ENCODE measurements at regions not wholly inside any gene's neighbourhood (a gene's known extent, or its start where the extent isn't known, plus 50 kb on each side); places are given as distances from the start of the nearest gene placed in this dataset.

- TF ChIP-seq, protein P1, sequence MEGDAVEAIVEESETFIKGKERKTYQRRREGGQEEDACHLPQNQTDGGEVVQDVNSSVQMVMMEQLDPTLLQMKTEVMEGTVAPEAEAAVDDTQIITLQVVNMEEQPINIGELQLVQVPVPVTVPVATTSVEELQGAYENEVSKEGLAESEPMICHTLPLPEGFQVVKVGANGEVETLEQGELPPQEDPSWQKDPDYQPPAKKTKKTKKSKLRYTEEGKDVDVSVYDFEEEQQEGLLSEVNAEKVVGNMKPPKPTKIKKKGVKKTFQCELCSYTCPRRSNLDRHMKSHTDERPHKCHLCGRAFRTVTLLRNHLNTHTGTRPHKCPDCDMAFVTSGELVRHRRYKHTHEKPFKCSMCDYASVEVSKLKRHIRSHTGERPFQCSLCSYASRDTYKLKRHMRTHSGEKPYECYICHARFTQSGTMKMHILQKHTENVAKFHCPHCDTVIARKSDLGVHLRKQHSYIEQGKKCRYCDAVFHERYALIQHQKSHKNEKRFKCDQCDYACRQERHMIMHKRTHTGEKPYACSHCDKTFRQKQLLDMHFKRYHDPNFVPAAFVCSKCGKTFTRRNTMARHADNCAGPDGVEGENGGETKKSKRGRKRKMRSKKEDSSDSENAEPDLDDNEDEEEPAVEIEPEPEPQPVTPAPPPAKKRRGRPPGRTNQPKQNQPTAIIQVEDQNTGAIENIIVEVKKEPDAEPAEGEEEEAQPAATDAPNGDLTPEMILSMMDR (IDR thresholded peaks at IDR 0.05; ENCODE audit: low read depth, low read length): peak; percentile 38
- TF ChIP-seq POLR2A (IDR thresholded peaks at IDR 0.05; ENCODE audit: extremely low read depth, insufficient read length): no peak
Observed at GRCh38 chrX:137926090-137926489, 360.2 kb downstream of the ZIC3 start.

Data from NB4 (cell line).